Fibroblast of villous mesenchyme (primary cell): ENCODE measurements at regions not wholly inside any gene's neighbourhood (a gene's known extent, or its start where the extent isn't known, plus 50 kb on each side); places are given as distances from the start of the nearest gene placed in this dataset.
"Not testable (repeated sequence)": the region's sequence is repeated elsewhere in the genome, so short reads cannot be mapped to it uniquely, and the experiment has no call there.

Source experiments
- DNase-seq: peaks from one replicate; pipeline ENCODE4 v3.0.0-alpha.2; 2010; ENCODE audit warnings: low read depth
- H3K4me3 ChIP-seq: 2 replicates; pipeline ENCODE4 v1.5.1; 2011; ENCODE audit warnings: low read depth, mild to moderate bottlenecking, low read length
- TF ChIP-seq, protein P1 (sequence below): IDR thresholded peaks from 2 replicates; pipeline ENCODE4 v1.5.1; 2012; ENCODE audit warnings: low read depth, mild to moderate bottlenecking, low read length; ENCODE audit not compliant: insufficient read depth

DNA sequence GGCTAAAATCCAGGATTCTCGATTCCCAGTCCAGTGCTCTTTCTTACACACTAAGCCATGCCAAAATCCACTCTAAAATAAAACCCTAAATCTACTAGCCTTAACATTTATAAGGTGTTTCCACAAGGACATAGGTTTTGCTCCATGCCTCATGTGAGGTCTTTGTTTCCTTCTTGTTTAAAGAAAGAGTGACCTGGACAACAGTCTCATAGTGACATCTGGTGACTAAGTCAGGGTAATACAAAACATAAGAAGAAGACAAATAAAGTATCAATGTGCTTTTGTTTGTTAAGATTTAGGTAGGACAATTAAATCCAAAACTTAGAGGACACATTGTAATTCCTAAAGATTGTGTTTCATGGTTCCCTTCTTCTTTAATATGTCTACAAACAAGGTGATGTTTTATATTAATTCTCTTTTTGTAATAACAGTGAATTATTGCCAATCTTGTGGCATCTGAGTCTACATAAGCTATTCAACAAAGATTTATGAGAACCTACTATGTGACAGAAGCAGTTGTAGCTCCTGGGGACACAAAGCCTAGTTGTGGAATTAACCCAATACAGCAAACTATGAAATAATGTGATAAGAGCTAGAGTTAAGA lies 93.0 kb upstream of the TRIM77 start:
- not testable (repeated sequence) for H3K4me3 ChIP-seq, DNase-seq
- TF ChIP-seq, protein P1, sequence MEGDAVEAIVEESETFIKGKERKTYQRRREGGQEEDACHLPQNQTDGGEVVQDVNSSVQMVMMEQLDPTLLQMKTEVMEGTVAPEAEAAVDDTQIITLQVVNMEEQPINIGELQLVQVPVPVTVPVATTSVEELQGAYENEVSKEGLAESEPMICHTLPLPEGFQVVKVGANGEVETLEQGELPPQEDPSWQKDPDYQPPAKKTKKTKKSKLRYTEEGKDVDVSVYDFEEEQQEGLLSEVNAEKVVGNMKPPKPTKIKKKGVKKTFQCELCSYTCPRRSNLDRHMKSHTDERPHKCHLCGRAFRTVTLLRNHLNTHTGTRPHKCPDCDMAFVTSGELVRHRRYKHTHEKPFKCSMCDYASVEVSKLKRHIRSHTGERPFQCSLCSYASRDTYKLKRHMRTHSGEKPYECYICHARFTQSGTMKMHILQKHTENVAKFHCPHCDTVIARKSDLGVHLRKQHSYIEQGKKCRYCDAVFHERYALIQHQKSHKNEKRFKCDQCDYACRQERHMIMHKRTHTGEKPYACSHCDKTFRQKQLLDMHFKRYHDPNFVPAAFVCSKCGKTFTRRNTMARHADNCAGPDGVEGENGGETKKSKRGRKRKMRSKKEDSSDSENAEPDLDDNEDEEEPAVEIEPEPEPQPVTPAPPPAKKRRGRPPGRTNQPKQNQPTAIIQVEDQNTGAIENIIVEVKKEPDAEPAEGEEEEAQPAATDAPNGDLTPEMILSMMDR = peak; percentile 29

GRCh38 chr11:89620721-89621120 lies 89.4 kb upstream of the TRIM77 start:
- not testable (repeated sequence) for DNase-seq

DNA sequence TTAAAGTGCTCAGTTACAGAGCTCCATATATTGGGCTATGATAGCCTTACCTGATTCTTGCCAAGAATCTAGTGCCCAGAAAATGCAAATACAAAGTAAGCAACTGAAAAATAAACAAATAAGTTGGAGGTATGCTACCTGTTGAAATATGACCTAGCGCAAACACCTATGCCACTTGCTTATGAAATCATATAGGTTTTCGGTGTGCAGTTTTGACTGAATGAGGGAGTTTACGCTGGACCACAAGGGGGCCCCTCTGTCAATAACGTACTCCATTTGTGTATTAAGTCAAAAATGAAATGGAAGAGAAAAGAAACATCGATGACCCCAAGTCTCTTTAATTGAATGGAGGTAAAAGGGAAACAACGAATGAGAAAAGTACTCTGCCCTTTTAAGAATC lies 84.9 kb upstream of the TRIM77 start:
- no peak overlapping the region for H3K4me3 ChIP-seq
- no peak for DNase-seq
- TF ChIP-seq, protein P1 = peak; percentile 25

More at GRCh38 chr11:89620721-89621120, 89.4 kb upstream of the TRIM77 start:
- not testable (repeated sequence) for H3K4me3 ChIP-seq

- no peak overlapping the region for H3K4me3 ChIP-seq
- DNase-seq = no peak
- TF ChIP-seq, protein P1 = no peak
Observed at GRCh38 chr11:89626366-89626765, 83.7 kb upstream of the TRIM77 start.

GRCh38 chr11:89626881-89627280 lies 83.2 kb upstream of the TRIM77 start:
- not testable (repeated sequence) for H3K4me3 ChIP-seq, DNase-seq

GRCh38 chr11:89633135-89633705 lies 76.9 kb upstream of the TRIM77 start:
- no peak for DNase-seq
- H3K4me3 ChIP-seq = no peak overlapping the region
- TF ChIP-seq, protein P1 = no peak

GRCh38 chr11:89640777-89641176 lies 69.3 kb upstream of the TRIM77 start:
- not testable (repeated sequence) for H3K4me3 ChIP-seq, DNase-seq

- DNase-seq, H3K4me3 ChIP-seq: not testable (repeated sequence)
Observed at GRCh38 chr11:89648232-89648631, 61.9 kb upstream of the TRIM77 start.

GRCh38 chr11:89648996-89649395 lies 61.1 kb upstream of the TRIM77 start:
- not testable (repeated sequence) for H3K4me3 ChIP-seq, DNase-seq

DNA sequence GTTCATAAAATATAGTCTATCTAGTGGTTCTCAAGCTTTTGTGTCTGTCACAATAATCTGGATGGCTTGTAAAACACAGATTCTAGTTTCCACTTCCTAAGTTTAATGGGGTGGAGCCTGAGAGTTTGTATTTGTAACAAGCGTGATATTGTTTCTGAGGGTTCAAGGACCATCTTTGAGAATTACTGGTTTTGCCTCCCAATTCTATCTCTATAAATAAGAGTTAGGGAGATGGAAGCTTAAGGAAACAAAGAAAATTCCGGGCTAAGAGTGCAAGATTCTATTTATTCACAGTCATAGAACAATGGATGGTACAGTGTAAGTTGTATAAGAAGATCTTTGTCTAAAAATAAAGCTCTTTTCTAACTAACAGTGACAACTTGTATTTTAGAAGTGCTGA lies 55.4 kb upstream of the TRIM77 start:
- not testable (repeated sequence) for H3K4me3 ChIP-seq, DNase-seq

GRCh38 chr11:89658767-89659166 lies 51.3 kb upstream of the TRIM77 start:
- not testable (repeated sequence) for H3K4me3 ChIP-seq, DNase-seq

- DNase-seq, H3K4me3 ChIP-seq: not testable (repeated sequence)
Observed at GRCh38 chr11:89659414-89659813, 50.7 kb upstream of the TRIM77 start.
